HPDE6-E6E7 (cell line): ENCODE measurements at regions not wholly inside any gene's neighbourhood (a gene's known extent, or its start where the extent isn't known, plus 50 kb on each side); places are given as distances from the start of the nearest gene placed in this dataset.
"Not testable (repeated sequence)": the region's sequence is repeated elsewhere in the genome, so short reads cannot be mapped to it uniquely, and the experiment has no call there.

ENCODE experiments used
- DNase-seq: peaks from one replicate; pipeline ENCODE4 v3.0.0; 2011; ENCODE audit warnings: missing footprints; ENCODE audit errors: extremely low spot score

DNA sequence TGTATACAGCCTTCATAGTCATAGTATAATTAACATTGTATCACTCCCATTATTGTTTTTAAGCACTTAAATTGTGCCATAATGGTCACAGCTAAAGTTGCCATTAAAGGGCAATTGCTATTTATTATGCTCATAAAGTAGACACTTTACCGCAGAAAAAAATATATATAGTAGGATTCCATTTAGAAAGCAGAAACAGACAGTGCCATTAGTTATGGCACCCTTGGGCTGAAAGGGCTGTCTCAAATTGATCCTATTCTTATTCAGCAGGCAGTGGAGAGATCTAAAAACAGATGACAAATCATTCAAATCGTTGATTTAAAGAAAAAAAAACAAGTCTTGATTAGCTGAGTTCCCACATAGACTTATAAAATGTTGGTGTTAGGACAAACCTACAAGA is 514.2 kb upstream of the ROBO2 start:
- no peak for DNase-seq

DNA sequence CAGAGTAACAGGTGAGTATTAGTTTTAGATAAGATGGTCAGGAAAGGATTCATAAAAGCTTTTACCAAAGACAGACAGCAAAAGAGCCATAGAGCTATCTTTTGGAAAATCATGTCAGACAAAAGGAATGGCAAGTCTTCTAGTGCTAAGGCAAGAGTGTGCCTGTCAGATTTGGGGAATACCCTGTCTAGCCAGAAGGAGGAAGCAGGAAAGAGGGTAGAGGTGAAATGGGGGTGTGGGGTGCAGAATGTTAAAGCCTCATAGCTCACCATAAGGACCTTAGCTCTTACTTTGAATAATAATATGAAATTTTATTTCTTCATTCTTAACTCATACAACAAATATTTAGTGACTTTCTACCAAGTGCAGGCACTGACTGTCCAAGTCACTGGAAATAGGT is 512.1 kb upstream of the ROBO2 start:
- DNase-seq: no peak

DNA sequence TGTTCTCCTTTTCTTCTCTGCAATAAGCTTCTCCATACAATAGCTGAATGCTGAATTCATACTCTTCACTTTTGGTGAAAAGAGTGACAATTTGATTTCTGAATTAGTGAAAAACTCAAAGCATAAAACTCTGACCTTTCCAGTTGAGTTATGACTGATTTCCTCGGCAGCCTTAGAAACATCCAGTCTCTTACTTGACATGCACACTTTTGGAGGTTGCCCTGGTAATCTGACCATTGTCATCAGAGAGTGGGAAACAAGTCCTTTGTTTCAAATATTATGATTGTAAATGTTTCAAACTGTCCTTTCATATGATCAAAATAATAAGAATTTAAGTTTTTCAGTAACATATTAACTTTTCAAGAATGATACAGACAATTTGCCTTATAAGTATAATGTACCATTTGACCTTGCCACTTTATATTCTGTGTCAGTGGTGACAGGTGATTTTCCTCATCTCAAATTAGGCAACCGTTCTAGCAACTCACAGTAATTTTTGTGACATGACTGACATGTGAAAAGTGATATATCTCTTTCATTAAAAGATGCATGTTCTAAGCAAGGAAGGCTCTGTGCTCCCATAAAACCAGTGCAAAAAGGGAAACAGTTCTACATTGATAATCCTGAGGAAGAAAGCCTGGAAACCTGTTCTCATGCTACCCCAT is 507.6 kb upstream of the ROBO2 start:
- no peak for DNase-seq

DNA sequence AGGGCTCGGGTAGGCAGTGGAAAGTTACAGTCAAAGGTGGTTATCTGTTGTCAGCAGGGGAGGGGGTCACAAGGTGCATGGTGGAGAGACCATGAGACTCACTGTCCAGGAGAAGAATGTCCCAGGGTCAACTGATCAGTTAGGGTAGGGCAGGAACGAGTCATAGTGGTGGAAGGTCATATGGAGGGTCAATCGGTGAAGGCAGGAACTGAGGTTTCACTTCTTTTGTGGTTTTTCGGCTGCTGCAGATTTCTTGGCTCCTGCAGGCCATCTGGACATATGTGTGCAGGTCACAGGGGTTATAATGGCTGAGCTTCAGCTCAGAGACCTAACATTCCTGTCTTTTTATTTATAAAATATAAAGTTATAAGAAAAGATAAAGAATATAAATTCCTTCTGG is 506.2 kb upstream of the ROBO2 start:
- not testable (repeated sequence) for DNase-seq

DNA sequence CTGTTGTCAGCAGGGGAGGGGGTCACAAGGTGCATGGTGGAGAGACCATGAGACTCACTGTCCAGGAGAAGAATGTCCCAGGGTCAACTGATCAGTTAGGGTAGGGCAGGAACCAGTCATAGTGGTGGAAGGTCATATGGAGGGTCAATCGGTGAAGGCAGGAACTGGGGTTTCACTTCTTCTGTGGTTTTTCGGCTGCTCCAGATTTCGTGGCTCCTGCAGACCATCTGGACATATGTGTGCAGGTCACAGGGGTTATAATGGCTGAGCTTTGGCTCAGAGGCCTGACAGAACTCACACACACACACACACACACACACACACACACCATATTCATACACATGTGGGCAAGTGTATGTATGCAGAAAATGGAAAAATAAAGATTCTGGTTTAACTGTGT is 502.0 kb upstream of the ROBO2 start:
- not testable (repeated sequence) for DNase-seq

DNA sequence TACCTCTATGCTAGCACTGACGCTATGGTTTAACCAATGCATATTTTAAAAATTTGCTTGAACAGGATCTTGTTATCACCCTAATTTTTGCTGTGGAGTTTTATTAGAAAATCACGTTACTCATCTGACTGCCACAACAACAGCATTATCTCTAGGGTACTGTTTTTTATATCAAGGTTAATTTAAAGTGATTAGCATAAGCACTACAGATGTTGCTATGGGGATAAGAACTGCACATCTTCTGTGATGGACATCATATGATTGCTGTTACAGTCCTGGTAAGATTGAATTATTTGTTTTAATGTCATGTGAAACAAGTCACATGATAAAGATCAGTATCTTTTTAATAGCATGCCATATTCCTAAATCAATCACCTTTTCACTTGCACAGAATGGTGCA is 492.2 kb upstream of the ROBO2 start:
- DNase-seq: no peak

DNA sequence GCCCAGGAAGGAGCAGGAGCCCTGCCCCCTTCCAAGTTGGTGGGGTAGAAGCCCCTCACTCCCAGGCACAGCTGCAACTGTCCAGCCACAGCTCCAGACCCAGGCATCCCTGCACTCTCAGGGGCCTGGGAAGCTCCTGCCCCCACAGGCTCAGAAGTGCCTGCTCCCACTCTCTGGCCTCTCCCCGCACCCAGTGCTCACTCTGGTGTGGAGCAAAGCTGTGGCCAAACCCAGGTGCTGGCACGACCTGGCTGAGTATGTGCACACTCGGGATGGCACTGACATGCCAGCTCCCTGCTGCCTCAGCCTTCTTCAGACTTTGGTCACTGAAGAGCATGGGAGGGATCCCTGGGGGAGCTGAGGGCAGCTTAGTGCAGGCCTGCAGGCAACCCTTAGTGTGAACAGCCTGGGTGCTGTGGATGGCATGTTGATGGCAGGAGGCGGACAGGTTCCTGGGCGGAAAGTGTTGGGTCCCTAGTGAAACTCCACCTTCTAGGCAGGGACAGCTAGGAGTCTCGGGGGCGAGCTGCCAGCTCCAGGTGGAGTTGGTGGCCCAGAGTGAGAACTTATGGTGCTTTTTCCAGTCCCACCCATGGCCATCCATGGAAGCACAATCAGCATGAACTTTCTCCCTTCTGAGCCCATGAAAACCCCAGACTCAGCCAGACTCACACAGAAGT is 489.2 kb upstream of the ROBO2 start:
- DNase-seq: no peak

DNA sequence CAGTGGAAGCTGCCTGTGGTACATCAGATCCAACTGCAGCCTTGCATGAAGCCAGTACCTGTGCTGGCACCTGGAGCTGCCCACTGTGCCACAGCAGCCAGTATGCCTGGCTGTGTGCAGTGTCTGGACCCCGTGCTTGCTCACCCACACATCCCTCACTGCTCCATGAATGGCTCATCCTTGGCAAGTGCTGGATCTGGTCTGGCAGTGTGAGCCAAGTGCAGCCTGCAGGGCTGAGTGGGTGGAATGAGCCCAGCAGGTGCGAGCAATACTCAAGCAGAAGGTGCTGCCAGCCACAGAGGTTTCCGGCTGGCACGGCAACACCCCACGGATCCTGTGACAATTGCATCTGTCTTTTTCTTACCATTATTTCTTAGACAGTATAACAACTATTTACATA is 488.2 kb upstream of the ROBO2 start:
- no peak for DNase-seq

DNA sequence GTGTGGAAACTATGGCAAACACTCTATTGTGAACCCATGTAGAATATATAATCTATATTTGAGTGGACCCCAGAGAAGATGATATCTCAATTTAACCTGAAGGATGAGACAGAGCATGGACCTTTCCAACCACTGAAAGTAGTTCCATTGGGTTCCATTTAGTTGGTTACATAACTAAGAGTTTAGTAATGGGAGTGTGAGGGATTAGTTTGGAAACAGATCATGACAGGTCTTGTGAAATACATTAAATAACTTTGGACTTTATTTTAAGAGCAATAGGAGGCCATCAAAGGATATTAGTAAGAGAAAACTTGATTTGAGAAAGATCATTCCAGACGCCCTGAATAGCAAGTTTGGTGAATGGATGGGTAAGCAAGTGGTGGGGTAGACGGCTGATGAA is 487.2 kb upstream of the ROBO2 start:
- DNase-seq: no peak

DNA sequence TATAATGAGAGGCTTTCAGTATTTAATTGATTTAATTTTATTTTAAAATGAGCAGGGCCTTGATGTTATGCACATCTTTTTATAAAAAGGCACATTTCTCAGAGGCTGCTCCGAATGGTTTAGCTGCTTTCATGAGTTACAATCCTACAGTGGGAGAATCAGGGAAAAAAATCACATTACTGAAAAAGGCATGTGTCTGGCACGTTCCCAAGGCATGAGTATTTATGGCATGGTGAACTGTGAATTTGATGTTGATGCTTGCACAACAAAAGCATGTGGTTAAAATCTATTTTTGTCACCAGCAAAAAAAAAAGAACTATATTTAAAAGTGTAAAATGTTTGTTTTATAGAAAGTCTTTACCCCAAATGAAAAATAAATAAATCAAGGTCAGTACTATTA is 485.2 kb upstream of the ROBO2 start:
- DNase-seq: no peak

DNA sequence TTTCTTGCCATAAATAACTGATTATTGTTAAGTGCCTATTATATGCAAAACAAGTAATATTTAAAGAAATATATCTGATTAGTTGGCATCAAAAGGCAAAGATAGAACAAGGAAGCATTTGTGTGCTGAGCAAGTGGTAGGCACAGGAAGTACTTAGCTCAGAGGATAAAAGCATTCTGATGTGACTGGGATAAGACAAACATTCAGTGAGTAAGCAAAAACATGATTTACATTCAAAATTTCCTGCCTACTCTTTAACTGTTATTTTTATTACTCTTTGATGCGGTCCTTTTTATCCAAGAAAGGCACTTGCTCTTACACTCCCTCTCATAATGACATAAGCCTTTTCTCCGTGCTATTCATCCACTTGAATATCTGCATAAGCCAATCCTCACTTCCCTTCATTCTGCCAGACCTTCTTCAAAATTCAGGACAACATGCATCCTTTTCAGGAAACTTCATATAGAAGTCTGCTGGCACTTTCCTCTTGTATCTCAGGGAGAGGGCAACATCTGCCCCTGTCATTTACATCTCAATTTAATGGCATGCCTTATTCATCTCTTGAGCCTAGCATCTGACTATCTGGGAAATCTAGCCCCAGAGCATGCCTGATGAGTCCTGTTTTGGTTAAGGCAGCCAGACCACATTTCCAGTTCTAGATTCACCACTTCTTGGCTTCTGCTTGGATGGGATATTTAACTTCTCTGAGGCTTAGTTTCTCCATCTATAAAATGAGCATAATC is 478.2 kb upstream of the ROBO2 start:
- no peak for DNase-seq

DNA sequence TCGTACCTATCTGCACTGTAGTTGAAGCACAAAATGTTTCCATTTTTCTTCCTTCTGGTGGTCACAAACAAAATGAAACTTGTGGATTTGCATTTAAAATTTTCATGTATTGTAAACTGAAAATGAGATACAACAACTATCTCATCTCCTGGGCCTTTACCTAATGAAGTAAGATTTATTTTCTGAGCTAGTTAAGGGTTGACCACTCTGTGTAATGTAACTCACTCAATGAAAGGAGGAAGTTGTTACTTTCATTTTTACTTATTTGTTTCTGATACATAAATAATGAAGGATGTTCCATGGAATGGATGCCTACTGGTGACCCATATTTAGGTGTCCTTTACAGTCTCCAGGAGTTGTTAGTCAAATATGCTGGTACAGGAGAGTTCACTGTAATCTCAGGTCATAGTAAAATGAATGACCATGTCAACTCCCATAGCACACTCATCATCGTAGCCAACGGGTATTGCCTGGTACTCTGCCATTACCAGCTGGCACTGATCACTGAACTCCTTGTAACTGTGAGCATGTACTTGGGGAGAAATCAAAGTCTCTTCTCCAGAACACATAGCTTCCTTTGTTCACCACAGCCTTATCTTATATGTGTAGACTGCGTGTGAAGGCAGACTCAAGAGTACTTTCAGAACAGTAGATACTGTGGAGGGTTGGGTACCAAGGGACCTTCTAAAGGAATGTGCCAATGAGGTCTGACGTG is 474.2 kb upstream of the ROBO2 start:
- DNase-seq: no peak

DNA sequence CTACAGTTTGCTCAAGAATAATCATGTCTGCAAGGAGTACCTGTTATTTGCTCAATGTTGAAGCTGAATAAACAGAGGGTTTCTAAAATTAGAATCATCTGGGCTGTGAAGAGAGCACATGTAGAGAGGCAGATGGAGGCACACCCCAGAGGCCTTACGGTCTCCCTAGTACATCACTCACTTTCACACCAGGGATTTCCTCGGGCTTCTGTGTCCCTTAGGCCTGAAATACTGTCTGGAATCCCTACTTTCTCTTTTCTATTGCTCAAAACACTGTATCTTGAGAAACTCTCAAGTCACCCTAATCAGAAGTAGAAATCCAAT is 473.7 kb upstream of the ROBO2 start:
- no peak for DNase-seq

DNA sequence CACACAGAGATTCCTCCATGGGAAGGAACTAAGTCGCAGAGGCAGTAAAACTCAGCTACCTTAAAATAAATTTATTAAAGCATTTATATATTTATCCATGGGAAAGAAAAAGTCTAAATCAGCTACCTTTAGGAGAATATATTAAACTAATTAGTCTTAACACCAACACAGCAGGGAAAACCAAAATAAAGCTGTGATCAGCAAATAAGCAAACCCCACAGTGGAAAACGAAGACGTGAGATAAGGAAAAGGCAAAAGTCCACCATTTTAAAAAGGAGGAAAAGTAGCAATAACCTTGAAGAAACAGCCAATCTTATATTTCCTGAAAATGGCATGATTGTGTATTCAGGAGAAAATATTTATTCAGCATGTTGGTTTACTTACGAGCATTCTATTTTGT is 473.0 kb upstream of the ROBO2 start:
- DNase-seq: no peak

DNA sequence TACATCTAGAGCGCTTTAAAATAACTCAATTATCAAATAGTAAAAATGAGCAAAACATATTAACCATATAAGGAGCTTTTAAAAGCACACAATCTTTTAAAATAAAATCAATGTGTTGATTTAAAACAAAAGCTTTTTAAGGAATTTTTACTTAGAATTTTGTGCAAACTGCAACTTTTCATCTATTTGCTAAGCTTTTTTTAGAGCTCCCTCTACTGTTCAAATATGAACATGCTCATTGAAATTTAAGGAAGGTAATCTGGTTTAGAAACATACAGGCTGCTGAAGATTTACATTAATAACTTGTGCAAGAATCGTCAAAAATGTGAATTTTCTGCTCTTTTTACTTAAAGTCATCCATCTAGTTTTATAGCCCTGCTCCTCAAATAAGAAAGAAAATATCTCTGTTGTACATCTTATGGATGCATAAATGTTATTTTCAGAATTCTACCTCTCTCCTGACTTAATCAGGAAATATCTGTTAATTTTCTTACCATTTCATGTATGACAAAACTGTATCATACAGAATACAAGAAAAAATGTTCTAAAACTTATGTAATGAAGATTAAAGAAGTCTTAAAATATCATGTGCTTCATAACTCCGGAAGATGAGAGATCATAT is 469.4 kb upstream of the ROBO2 start:
- DNase-seq: no peak

DNA sequence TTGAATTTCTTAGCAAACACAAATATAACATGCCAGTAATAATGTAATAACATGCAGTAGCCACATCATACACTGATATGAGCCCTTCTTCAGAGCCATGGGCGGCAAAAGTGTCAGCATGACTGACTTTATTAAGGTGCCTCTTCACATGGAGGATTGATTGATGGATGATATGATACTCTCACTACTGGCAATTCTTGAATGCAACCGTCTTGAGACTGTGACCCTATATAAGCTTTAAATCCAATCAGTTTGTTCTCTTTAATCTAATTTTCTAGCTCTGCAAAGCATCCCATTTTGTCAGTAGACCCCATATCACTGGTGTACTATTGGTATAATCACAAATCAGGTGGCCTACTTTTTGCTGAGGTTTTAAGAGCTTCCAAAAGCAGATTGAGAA is 463.7 kb upstream of the ROBO2 start:
- DNase-seq: no peak

DNA sequence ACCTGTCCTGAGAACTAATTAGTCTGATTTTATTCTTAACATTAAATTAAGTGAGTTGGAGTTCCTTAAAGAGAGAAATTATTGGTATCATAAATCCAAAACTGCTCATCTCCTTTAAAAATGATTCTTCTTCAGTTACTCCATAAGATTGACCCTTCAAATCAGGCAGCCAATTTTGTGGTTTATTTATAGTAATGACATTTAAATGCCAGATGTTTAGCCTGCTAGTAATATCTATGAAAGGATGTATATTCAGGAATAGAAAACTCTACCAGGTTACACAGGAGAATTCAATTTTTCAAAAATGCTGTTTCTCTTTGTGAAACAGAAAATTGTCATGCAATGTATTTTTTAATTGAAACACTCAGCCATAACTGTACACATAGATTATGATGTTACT is 457.8 kb upstream of the ROBO2 start:
- DNase-seq: no peak

DNA sequence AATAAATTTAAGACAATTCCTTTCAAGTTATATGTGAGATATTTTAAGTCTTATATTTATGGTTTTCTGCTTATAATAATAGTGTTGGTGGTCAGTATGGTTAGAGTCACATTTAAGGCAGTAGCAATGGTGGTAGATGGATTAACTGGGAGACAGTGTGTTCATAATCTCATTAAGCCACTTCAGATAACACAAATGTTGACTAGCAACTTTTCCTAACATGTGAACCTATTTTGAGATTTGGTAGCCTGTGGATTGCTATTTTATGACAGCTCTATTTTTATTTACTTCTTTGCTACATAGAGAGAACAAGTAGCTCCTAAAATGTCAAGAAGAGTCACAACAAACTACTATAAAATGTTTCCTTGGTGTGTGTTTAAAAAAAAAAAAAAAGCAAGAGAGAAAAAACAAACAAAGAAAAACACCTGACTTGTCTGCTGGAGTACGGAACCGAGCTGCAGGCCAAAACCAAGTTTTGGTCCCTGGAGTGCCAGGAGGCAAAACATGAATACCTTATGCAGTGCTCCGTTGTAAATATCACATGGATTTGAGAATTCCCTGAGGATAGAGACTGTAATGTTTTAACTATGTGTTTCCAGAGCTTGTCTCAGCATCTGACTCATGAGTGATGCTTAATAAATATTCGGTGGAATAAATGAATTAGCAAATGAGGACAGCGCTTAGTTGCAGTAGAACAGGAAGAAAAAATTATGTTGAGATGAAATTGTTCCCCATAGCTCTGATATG is 457.1 kb upstream of the ROBO2 start:
- DNase-seq: no peak

DNA sequence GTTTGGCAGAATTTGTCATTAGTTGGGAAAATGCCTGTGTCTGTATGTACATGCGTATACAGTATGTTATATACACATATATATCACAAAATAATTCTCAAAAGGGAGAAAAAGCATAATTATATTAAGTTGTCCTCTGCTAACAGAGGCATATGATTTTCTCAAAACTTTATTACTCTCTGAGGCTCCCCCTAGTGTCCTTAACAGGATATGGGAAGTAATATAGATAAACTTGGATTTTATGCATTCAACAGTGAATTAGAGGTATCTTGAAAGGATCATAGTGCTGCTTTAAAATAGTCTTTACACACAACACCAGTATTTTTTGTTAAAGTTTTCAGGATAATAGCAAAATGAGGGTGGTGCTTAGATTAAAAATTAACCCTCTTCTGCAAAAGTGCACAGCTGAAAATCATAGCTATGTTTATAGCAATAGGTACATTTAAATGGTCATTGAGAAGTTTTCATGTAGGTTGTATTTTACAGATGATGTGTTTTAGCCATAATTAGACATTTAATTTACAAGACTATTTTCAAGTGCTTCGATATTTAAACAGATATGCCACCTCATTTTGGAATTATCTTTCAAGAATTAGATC is 454.0 kb upstream of the ROBO2 start:
- peak; percentile 0 for DNase-seq

DNA sequence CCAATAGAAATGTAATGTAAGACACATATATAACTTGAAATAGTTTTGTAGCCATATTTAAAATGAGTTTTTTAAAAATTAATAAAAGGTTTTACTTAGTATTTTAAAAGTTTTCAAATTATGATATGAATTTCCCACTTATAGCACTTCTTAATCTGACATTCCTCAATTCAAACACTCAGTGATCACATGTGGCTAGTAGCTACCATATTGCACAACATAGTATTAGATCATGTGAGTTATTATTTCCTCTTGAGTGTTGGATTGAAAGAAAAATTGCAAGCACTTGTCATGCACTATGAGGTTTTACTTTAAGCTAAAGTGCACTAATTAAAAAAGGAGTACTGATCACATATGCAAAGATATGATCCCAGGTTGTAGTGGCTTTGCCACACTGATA is 453.4 kb upstream of the ROBO2 start:
- no peak for DNase-seq

DNA sequence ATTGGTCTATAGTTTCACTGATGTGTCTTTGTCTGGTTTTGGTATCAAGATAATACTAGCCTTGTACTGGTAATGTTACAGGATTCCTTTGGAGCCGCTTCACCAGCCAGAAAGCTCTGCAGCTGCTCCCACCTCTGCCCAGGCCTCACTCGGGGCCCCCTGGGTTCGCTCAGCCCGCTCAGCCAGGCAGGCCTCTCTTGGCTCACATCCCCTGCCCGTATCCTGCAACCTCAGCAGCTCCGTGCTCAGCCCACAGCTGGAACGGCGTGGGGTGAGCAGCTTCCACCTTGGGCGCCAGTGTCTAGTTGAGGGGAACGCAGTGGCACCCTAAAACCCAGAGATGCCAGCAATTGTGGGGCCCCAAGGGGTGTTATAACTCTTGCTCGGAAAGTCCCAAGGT is 429.7 kb upstream of the ROBO2 start:
- DNase-seq: no peak
